ENCODE measurements at regions not wholly inside any gene's neighbourhood (a gene's known extent, or its start where the extent isn't known, plus 50 kb on each side); places are given as distances from the start of the nearest gene placed in this dataset.

DNA sequence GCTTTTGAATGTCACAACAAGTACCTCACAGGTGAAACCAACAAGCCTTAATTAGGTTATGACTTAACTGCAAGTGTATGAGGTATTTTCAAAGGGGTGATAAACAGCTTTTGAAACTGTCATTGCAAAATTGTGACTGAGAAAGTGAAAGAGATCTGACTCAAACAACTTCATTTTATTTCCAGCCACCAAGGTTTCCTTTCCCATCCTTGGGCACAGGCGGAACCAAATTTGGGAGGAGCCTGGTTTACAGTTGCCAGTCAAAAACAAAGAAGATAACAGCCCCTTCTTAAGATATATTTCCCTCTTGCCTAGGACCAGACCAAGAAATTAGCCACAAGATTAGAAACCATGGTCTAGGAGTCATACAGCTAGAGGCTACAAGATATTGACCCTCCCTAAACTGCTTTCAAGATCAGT, 417.1 kb downstream of the CSNK1G3 start:
- ATAC-seq: no peak
- DNase-seq: no peak
- ChIA-PET POLR2A (no interaction called here), CTCF (no interaction called here)
- no peaks in the 10 kb centered on the region for H3K27me3 Mint-ChIP-seq
- H3K36me3 Mint-ChIP-seq (ENCODE audit: low read depth): no peaks in the 10 kb centered on the region
- intact Hi-C loops (cut with micrococcal nuclease): no loop called here
- no peak overlapping the region for H3K4me3 Mint-ChIP-seq
- TF ChIP-seq, protein P1, sequence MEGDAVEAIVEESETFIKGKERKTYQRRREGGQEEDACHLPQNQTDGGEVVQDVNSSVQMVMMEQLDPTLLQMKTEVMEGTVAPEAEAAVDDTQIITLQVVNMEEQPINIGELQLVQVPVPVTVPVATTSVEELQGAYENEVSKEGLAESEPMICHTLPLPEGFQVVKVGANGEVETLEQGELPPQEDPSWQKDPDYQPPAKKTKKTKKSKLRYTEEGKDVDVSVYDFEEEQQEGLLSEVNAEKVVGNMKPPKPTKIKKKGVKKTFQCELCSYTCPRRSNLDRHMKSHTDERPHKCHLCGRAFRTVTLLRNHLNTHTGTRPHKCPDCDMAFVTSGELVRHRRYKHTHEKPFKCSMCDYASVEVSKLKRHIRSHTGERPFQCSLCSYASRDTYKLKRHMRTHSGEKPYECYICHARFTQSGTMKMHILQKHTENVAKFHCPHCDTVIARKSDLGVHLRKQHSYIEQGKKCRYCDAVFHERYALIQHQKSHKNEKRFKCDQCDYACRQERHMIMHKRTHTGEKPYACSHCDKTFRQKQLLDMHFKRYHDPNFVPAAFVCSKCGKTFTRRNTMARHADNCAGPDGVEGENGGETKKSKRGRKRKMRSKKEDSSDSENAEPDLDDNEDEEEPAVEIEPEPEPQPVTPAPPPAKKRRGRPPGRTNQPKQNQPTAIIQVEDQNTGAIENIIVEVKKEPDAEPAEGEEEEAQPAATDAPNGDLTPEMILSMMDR (IDR thresholded peaks at IDR 0.05): no peak
- peaks cover 3% of the 10 kb centered on the region for H3K9me3 Mint-ChIP-seq
- no peak overlapping the region for H3K27ac Mint-ChIP-seq
- H3K4me1 Mint-ChIP-seq (ENCODE audit: low read depth): no peaks in the 10 kb centered on the region

DNA sequence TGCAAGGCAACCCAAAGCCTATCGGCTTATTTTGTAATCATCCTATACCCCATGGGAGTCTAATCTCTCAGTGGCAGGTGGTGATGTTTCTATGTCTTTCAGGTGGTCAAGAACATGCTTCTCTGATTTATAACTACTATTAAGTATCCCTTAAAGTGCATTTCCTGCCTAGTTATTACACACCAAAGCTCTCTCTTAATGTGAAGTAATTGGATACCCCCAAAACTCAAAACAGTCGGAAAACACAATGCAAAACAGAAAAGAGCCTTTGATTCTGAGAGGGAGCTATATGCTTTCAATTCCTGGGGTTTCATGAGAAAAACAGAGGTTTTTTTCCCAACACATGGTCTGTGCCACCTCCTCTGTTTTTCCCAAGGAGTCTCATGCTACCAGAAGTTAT, 416.4 kb downstream of the CSNK1G3 start:
- Mint-ChIP-seq H3K27ac (no peak overlapping the region), H3K9me3 (peaks cover 3% of the 10 kb centered on the region), H3K27me3 (no peaks in the 10 kb centered on the region), H3K36me3 (ENCODE audit: low read depth) (no peaks in the 10 kb centered on the region), H3K4me1 (ENCODE audit: low read depth) (no peaks in the 10 kb centered on the region), H3K4me3 (no peak overlapping the region)
- ChIA-PET CTCF (no interaction called here), POLR2A (interaction anchor here (0.6 kb wide), 1 partner anchor 884 kb away, joined by 3 read pairs; no protein-coding TSS in a partner anchor)
- ATAC-seq (no peak), DNase-seq (no peak)
- TF ChIP-seq, protein P1 (IDR thresholded peaks at IDR 0.05): no peak
- intact Hi-C loops (cut with micrococcal nuclease): no loop called here

DNA sequence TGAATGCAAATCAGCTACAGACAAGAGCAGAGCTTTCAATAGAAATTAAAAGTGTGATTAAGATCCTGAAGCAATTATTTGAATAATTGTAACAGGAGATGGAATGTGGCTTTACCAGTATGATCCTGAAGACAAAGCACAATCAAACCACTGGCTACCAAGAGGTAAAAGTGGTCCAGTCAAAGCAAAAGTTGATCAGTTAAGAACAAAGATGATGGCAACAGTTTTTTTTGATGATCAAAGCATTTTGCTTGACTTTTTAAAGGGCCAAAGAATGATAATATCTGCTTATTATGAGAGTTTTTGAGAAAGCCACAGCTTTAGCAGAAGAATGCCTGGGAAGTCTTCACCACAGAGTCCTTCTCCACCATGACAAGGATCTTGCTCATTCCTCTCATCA, 409.2 kb downstream of the CSNK1G3 start:
- DNase-seq (no peak), ATAC-seq (no peak)
- no peak overlapping the region for H3K27ac Mint-ChIP-seq
- ChIA-PET CTCF (no interaction called here), POLR2A (no interaction called here)
- no peaks in the 10 kb centered on the region for H3K36me3 Mint-ChIP-seq (ENCODE audit: low read depth)
- H3K4me1 Mint-ChIP-seq (ENCODE audit: low read depth): no peaks in the 10 kb centered on the region
- intact Hi-C loops (cut with micrococcal nuclease): no loop called here
- peaks cover 1% of the 10 kb centered on the region for H3K9me3 Mint-ChIP-seq
- TF ChIP-seq, protein P1 (IDR thresholded peaks at IDR 0.05): no peak
- no peaks in the 10 kb centered on the region for H3K27me3 Mint-ChIP-seq
- no peak overlapping the region for H3K4me3 Mint-ChIP-seq

DNA sequence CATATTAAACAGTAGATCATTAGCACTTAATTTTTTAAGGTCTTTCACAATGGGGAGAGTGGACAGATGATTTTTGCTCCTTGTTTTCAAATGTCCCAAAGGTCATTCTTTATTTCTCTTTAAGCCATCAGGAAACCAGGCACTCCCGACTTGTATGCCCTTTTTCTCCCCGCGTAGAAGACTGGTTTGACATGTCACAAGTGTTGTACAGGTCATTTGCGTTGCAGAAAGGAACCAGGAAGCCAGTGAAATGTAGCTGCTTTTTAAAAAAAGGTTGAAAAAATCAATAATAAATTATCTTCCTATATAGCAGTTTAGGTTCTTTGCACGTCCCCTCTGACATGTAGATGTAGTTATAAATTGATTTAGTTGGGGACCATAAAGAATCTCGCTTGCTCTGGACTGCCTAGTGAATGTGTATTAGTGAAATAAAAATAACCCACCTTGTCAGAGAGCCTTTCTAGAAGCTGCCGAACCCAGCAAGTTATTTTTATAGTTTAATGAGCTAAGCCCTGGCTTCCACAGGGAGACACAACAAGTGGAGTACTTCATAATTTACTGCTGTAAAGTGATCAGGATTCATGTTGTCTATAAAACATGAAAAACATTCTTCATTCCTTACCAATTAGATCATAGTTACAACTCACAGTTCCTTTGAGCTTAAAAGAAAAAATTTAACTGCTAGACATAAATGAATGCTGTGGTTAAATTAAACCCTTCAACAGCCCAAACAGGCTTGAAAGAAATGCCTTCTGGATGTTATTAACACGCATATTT, 404.6 kb downstream of the CSNK1G3 start:
- ChIA-PET POLR2A (no interaction called here), CTCF (no interaction called here)
- H3K36me3 Mint-ChIP-seq (ENCODE audit: low read depth): no peaks in the 10 kb centered on the region
- ATAC-seq: no peak
- TF ChIP-seq, protein P1 (IDR thresholded peaks at IDR 0.05): no peak
- no peak overlapping the region for H3K4me3 Mint-ChIP-seq
- intact Hi-C loops (cut with micrococcal nuclease): no loop called here
- no peaks in the 10 kb centered on the region for H3K27me3 Mint-ChIP-seq
- H3K27ac Mint-ChIP-seq: no peak overlapping the region
- H3K9me3 Mint-ChIP-seq: peaks cover 6% of the 10 kb centered on the region
- DNase-seq: no peak
- no peaks in the 10 kb centered on the region for H3K4me1 Mint-ChIP-seq (ENCODE audit: low read depth)

DNA sequence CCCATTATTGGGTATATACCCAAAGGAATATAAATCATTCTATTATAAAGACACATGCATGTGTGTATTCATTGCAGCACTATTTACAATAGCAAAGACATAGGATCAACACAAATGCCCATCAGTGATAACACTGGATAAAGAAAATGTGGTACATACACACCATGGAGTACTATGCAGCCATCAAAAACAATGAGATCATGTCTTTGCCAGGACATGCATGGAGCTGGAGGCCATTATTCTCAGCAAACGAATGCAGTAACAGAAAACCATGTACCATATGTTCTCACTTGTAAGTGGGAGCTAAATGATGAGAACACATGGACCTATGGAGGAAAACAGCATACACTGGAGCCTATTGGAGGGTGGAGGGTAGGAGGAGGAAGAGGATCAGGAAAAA, 402.4 kb downstream of the CSNK1G3 start:
- no peak for DNase-seq
- POLR2A ChIA-PET: no interaction called here

More for the DNA sequence above, 402.4 kb downstream of the CSNK1G3 start:
- no peak for ATAC-seq
- TF ChIP-seq, protein P1 (IDR thresholded peaks at IDR 0.05): no peak
- Mint-ChIP-seq H3K4me3 (no peak overlapping the region), H3K4me1 (ENCODE audit: low read depth) (no peaks in the 10 kb centered on the region), H3K9me3 (peaks cover 6% of the 10 kb centered on the region), H3K36me3 (ENCODE audit: low read depth) (no peaks in the 10 kb centered on the region), H3K27ac (no peak overlapping the region), H3K27me3 (no peaks in the 10 kb centered on the region)
- intact Hi-C loops (cut with micrococcal nuclease): no loop called here
- CTCF ChIA-PET: interaction anchor here (0.7 kb wide), 1 partner anchor 1106 kb away, joined by 3 read pairs; no protein-coding TSS in a partner anchor
